ENCODE measurements at regions not wholly inside any gene's neighbourhood (a gene's known extent, or its start where the extent isn't known, plus 50 kb on each side); places are given as distances from the start of the nearest gene placed in this dataset.

DNA sequence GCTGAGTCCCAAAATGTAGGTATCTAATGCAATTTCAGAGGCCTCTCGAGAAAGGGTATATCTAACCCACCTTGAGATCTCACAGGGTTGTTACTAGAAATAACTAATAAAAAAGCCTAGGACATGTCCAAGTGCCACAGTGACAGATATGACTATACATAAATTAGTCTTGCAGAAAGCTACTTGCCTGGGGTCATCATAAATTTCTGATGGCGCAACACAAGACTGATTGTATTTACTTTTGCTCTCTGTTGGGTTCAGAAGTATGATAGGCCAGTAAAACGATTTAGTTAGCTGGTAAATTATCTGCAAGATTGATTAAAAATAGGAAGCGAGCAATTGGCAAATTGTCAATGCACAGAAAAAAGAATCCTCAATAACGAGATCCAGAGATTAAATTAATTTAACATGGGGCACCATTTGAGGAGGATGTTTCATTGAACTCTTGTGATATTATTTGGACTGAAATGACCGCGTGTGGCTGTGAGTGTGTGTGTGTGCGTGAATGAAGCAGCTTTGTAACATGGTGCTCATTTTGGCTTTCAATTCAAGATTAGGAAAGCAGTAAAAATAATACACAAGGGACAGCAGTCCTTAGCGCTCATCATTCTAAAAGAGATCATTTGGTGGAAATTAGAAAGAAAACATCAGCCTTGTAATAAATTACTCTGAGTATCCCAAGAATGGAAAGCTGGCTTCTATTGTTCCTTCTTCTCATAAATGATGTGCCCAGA, 157.4 kb upstream of the ZFHX3 start:
- TF ChIP-seq CTCF (IDR thresholded peaks at IDR 0.05) (no peak), POLR2A (IDR thresholded peaks at IDR 0.05) (no peak)
